ELR (cell line): ENCODE measurements at regions not wholly inside any gene's neighbourhood (a gene's known extent, or its start where the extent isn't known, plus 50 kb on each side); places are given as distances from the start of the nearest gene placed in this dataset.

ENCODE experiments used
- DNase-seq: peaks from one replicate; pipeline ENCODE4 v3.0.0-alpha.2; 2015; ENCODE audit warnings: low read depth

DNA sequence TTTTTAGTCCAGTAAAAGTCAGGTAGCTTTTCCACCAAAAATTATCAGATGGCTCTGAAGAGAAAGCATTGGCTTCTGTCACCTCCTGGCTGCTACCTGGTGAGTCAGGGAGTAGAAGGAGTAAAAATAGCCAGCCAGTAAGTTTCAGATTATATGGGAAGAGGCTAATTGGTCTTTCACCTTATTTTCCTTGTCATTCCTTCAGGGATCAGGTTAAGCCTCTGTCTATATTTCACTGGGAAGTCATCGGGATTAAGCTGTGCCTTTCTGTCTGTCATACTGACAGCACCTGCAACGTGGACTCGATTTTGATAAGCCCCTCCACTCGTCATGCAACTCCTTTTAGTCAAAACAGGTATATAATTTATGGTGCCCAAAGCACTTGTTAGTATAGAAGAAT lies 380.7 kb upstream of the CELF4 start:
- DNase-seq: no peak

GRCh38 chr18:37944700-37945270 lies 379.2 kb upstream of the CELF4 start:
- DNase-seq: no peak

DNA sequence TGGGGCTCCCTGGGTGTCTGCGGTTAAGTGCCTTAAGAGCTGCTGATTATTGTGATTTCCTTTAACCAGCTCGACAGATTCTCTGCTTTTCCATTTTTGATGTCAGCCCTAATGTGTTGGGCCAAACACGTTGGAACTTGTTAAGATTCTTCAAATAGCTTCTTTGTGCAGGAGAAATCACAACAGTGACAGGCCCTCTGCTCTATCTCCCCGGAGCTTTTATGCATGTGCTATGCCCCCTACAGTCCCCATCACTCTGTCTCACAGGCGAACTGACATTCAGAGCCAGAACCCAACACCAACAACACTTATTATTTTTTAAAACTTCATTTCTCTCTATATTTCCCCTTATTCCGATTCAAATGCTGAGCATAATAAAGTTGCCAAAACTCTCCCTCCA lies 371.7 kb upstream of the CELF4 start:
- no peak for DNase-seq

- no peak for DNase-seq
Measured at GRCh38 chr18:37935086-37935485, 369.5 kb upstream of the CELF4 start.

DNA sequence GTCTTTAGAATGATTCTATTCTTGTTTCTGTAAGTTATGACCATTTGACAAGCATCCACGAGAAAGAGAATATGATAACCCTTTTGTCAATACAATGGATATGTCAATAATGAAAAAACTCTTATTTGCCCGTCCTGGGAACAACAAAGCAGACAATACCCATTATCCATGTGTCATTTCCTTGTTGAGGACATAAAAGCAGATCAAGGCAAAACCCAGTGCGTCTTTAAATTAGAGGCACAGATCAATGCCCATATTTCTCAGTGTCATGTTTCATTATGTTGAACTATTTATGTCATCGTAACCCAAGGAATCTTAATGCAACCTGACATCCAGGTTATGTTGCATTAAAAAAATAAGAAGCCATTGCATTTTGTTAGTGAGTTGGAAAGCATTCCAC lies 365.0 kb upstream of the CELF4 start:
- DNase-seq: no peak

GRCh38 chr18:37922162-37922561 lies 356.6 kb upstream of the CELF4 start:
- no peak for DNase-seq

DNA sequence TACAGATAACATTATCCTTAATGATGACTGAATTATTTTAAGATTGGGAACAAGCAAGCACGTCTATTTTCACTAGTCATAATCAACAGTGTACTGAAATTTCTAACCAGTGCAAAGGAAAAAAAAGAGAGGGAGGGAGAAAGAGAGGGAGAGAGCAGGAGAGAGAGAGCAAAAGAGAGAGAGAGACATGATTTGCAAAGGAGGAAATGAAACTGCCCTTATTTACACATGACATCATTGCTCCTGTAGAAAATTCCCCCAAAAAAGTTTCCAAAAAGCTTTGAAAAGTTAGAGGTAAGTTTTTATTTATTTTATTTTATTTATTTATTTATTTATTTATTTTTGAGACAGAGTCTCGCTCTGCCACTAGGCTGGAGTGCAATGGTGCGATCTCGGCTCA lies 355.3 kb upstream of the CELF4 start:
- no peak for DNase-seq

GRCh38 chr18:37913051-37913450 lies 347.5 kb upstream of the CELF4 start:
- DNase-seq: no peak

DNA sequence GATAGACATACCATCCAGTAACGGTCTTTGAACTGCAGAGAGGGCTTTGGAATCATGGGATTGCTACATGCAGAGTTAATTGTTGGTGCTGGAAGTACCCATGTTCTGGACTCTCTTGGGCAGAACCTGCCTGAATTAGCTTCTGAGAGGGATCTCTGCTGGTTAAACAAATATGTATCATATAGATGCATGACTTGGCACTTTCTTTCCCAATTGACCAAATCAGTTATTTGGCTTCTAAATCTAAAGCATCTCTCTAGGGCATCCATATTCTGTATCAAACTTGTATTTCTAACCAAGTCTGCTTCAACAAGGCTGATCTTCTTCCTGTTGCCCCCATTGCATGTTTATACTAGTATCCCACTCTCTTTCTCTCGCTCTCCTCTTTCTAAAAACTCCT lies 336.7 kb upstream of the CELF4 start:
- DNase-seq: no peak

GRCh38 chr18:37900326-37900725 lies 334.7 kb upstream of the CELF4 start:
- no peak for DNase-seq

DNA sequence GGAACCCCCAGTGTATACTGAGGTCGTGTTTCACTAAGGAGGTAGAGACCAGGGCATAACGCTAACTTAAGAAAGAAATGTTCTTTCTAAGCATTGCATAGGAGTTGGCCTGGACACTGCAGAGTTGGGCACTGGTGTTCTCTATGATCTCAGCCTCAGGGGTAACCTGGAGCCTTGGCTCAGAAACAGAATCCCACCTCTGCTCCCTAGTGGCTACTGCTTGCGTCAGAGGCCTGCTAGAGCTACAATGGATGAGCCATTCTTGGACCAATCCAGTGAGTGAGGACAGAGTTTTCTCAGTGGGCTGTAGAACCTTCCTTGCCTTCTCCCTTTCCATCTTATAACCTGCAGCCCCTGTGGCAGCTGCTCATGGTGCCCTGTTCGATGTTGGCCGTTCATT lies 324.4 kb upstream of the CELF4 start:
- no peak for DNase-seq

DNA sequence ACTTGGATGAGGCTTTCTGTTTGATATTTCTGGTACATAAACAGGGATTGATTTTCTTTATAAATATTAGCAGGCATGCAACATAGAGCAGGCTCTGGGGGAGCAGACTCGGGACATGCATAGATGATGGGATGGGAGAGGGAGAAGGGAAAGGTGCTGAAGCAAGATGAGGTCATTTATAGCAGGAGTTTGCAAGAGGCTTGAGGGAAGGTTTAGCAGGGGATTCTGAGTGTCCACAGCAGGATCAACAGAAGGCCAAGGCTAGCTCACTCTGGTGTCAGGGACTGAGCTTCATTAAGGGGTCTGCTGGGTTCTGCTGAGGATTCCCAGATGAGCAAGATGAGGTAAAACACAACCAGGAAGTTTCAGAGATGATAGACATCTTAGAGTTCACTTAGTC lies 309.1 kb upstream of the CELF4 start:
- DNase-seq: no peak

DNA sequence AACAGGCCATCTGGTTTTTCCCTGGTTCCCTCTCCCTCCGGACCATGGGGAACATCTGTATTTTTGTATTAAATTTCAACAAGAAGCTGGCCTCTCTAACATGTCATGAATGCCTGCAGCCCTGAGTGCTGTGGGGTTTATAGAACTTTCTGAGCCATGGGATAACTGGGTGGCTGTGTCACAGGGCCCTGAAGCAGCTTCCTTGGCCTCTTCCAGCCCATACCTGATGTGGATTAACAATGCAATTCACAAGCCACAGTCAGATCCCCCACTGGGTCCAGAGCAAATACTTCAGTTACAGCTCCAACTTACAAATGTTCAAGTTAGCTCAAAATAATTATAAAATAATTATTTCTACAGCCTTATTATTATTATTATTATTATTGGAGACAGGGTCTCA lies 307.8 kb upstream of the CELF4 start:
- no peak for DNase-seq

- DNase-seq: no peak
Measured at GRCh38 chr18:37872562-37872961, 307.0 kb upstream of the CELF4 start.

DNA sequence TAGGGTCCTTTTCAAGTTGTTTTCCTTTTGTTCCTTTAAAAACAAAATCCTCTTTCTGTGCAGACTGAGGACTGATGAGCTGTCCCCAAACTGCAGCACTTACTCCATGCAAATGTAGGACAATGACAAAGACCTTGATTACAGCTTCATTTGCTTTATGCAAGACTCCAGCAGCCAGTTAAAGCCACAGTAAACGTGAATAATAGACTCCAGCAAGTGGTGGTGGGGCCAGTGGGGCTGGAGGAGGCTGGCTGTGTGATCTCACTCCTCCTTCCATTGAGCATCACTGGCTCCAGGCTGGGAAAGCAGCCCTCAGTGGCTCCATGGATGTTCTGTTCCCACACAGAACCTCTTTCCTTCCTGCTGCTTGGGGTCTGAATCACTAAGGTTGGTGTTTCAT lies 306.0 kb upstream of the CELF4 start:
- no peak for DNase-seq

DNA sequence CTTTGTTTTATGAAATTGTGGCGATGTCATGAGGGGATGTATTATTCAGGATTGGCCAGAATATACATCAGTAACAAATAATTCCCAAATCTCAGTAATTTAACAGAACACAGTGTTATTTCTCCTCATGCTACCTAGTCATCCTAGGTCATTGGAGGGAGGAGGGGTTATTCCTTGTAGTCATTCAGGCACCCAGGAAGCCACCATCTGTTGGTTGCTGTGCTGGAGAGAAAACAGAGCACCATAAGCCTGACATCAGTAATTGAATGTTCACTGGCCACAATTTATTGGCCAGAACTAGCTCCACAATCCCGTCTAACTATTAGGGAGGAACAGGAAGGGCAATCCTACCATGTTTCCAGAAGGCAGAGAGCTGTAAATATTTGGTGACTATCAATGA lies 303.5 kb upstream of the CELF4 start:
- DNase-seq: no peak

DNA sequence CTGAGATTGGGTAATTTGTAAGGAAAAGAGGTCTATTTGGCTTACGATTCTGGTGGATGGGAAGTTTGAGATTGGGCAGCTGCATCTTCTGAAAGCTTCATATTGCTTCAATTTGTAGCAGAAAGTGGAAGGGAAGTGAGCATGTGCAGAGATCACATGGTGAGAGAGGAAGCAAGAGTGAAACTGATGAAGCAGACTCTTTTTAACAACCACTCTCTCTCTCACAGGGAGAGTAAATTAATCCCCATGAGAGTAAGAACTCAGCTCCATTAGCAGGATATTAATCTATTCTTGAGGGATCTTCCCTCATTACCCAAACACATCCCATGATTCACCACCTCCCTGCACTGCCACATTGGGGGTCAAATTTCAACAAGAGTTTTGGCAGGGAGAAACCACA lies 298.5 kb upstream of the CELF4 start:
- DNase-seq: no peak

DNA sequence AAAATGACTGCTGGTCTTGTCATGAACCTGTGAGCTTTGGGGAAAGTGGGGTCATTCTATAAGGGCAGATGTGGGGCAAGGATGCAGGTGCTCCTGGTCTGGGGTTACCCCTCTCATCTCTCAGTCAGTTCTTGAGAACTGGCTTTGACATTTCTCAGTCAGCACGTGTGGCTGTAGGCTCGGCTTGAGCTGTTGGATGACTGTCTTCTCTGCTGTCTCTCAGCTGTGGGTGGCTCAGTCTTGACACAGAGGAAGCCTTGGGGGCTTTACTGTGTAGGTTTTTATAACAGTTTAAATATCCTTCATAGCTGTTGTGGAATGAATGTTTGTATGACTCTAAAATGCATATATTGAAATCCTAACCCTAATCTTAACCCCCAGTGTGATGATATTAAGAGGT lies 296.4 kb upstream of the CELF4 start:
- no peak for DNase-seq

DNA sequence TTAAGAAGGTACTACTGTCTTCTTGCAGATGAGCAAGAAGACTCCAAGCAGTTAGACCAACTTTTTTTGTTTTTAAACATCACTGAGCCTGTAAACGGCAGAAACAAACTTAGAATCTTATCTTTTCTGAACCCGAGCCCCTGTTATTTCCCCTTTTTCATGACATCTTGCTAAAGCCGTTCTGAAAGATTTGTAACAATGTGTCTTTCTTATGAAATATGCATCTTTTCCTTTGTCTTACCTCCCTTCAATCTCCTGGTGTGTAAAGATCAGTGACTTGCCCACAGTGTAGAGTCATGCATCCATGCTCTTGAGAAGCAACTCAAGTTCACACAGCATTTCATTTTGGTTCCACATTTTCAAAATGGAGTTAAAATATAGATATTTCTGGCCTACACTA lies 288.8 kb upstream of the CELF4 start:
- DNase-seq: no peak

DNA sequence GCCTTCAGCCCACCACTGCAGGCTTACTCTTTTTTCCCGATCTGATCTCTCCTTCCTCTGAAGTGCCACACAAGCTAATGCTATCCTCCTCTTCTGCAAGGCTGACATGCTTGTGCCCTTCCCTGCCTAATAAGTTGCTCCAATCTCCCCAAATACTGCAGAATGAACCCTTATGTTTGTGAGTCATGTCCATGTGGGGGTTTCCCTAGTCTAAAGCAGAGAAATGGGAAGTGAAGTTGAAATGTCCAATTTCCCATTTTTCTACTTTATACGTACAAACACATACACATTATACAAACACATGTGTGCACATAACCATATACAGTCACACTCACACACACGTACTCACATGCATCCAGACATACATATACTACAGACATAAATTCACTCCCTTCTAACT lies 288.1 kb upstream of the CELF4 start:
- DNase-seq: no peak

GRCh38 chr18:37852464-37852863 lies 286.9 kb upstream of the CELF4 start:
- DNase-seq: no peak

GRCh38 chr18:37847544-37847943 lies 281.9 kb upstream of the CELF4 start:
- no peak for DNase-seq

- no peak for DNase-seq
Measured at GRCh38 chr18:37846996-37847395, 281.4 kb upstream of the CELF4 start.

DNA sequence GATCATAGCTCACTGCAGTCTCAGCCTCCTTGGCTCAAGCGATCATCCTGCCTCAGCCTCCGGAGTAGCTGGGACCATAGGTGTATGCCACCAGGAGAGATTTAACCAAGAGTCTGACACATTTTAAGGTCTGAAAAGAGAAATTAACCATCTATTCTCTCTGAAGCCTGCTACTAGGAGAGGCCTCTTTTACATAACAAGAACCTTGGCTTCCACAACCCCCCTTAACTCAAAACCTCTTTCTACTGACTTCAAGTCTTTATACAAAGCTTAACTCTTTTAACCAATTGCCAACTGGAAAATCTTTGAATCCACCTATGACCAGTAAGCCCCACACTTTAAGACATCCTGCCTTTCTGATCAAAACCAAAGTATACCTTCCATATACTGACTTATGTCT lies 279.9 kb upstream of the CELF4 start:
- no peak for DNase-seq
